ENCODE measurements at regions not wholly inside any gene's neighbourhood (a gene's known extent, or its start where the extent isn't known, plus 50 kb on each side); places are given as distances from the start of the nearest gene placed in this dataset.

- H3K4me3 ChIP-seq (ENCODE audit: low read length): no peak overlapping the region
- H3K27ac ChIP-seq (ENCODE audit: low read length): no peak overlapping the region
- H3K4me2 ChIP-seq (ENCODE audit: low read length): no peak overlapping the region
- BruUV-seq (replicated peaks): no TSS peak
- intact Hi-C loops (cut with micrococcal nuclease): no loop called here
- H3K9ac ChIP-seq (ENCODE audit: low read length): no peak overlapping the region
- H2AFZ ChIP-seq (ENCODE audit: low read length): no peak overlapping the region
- no peaks in the 10 kb centered on the region for H3K9me2 ChIP-seq (replicated peaks; ENCODE audit: low read length)
- H3F3A ChIP-seq (ENCODE audit: low read length, unreplicated experiment): no peaks in the 10 kb centered on the region
- ATAC-seq (no peak), DNase-seq (no peak)
- TF ChIP-seq EZH2phosphoT487 (IDR thresholded peaks at IDR 0.05; ENCODE audit: borderline replicate concordance, low read length): no peak
- TF ChIP-seq CTCF (conservative IDR thresholded peaks at IDR 0.05; ENCODE audit: low read depth, low read length): no peak
- no peak for TF ChIP-seq EZH2 (IDR thresholded peaks at IDR 0.05; ENCODE audit: low read length, unreplicated experiment)
- ChIA-PET POLR2A (ENCODE audit: unreplicated experiment) (no interaction called here), CTCF (no interaction called here)
- H3K36me3 ChIP-seq (ENCODE audit: low read depth, low read length): no peaks in the 10 kb centered on the region
- H3K27me3 ChIP-seq (ENCODE audit: low read length): no peaks in the 10 kb centered on the region
- no peaks in the 10 kb centered on the region for H4K20me1 ChIP-seq (ENCODE audit: low read length)
- peaks cover 6% of the 10 kb centered on the region; the same call in 1 of the 2 replicates for H3K4me1 ChIP-seq (ENCODE audit: insufficient read depth, low read length)
- no peaks in the 10 kb centered on the region for H3K79me2 ChIP-seq (ENCODE audit: low read length)
- H3K9me3 ChIP-seq (ENCODE audit: low read length): no peaks in the 10 kb centered on the region
Observed at GRCh38 chr10:3712707-3713106, 72.3 kb downstream of the KLF6 start.

- Histone ChIP-seq H4K20me1 (ENCODE audit: low read length) (no peaks in the 10 kb centered on the region), H3F3A (ENCODE audit: low read length, unreplicated experiment) (no peaks in the 10 kb centered on the region), H3K4me2 (ENCODE audit: low read length) (no peak overlapping the region), H3K27me3 (ENCODE audit: low read length) (no peaks in the 10 kb centered on the region), H3K4me1 (ENCODE audit: insufficient read depth, low read length) (peaks cover 6% of the 10 kb centered on the region; the same call in 1 of the 2 replicates), H3K9ac (ENCODE audit: low read length) (no peak overlapping the region), H3K79me2 (ENCODE audit: low read length) (no peaks in the 10 kb centered on the region), H2AFZ (ENCODE audit: low read length) (no peak overlapping the region), H3K36me3 (ENCODE audit: low read depth, low read length) (no peaks in the 10 kb centered on the region), H3K4me3 (ENCODE audit: low read length) (no peak overlapping the region), H3K27ac (ENCODE audit: low read length) (no peak overlapping the region), H3K9me2 (replicated peaks; ENCODE audit: low read length) (no peaks in the 10 kb centered on the region), H3K9me3 (ENCODE audit: low read length) (no peaks in the 10 kb centered on the region)
- no peak for DNase-seq
- ATAC-seq: no peak
- TF ChIP-seq EZH2 (IDR thresholded peaks at IDR 0.05; ENCODE audit: low read length, unreplicated experiment): no peak
- intact Hi-C loops (cut with micrococcal nuclease): no loop called here
- BruUV-seq (replicated peaks): no TSS peak
- ChIA-PET POLR2A (ENCODE audit: unreplicated experiment) (no interaction called here), CTCF (no interaction called here)
Observed at GRCh38 chr10:3711918-3712317, 73.1 kb downstream of the KLF6 start.

GRCh38 chr10:3710764-3711163 is 74.2 kb downstream of the KLF6 start:
- Histone ChIP-seq H3K9me2 (replicated peaks; ENCODE audit: low read length) (no peaks in the 10 kb centered on the region), H3K79me2 (ENCODE audit: low read length) (no peaks in the 10 kb centered on the region), H2AFZ (ENCODE audit: low read length) (no peak overlapping the region), H3K36me3 (ENCODE audit: low read depth, low read length) (no peaks in the 10 kb centered on the region), H3K27me3 (ENCODE audit: low read length) (no peaks in the 10 kb centered on the region), H3K9ac (ENCODE audit: low read length) (no peak overlapping the region), H3K4me1 (ENCODE audit: insufficient read depth, low read length) (peaks cover 2% of the 10 kb centered on the region; the same call in 1 of the 2 replicates), H3K27ac (ENCODE audit: low read length) (no peak overlapping the region), H4K20me1 (ENCODE audit: low read length) (no peaks in the 10 kb centered on the region), H3K9me3 (ENCODE audit: low read length) (no peaks in the 10 kb centered on the region), H3K4me2 (ENCODE audit: low read length) (no peak overlapping the region), H3K4me3 (ENCODE audit: low read length) (no peak overlapping the region), H3F3A (ENCODE audit: low read length, unreplicated experiment) (no peaks in the 10 kb centered on the region)
- intact Hi-C loops (cut with micrococcal nuclease): no loop called here
- no TSS peak for BruUV-seq (replicated peaks)
- ChIA-PET CTCF (no interaction called here), POLR2A (ENCODE audit: unreplicated experiment) (no interaction called here)
- no peak for DNase-seq
- no peak for TF ChIP-seq EZH2 (IDR thresholded peaks at IDR 0.05; ENCODE audit: low read length, unreplicated experiment)
- TF ChIP-seq EZH2phosphoT487 (IDR thresholded peaks at IDR 0.05; ENCODE audit: borderline replicate concordance, low read length): no peak
- TF ChIP-seq CTCF (conservative IDR thresholded peaks at IDR 0.05; ENCODE audit: low read depth, low read length): no peak
- ATAC-seq: no peak

Measured in PC-3 (cell line).